Cardiac septum (tissue), 1 donor: ENCODE measurements at regions not wholly inside any gene's neighbourhood (a gene's known extent, or its start where the extent isn't known, plus 50 kb on each side); places are given as distances from the start of the nearest gene placed in this dataset.
"Not testable (repeated sequence)": the region's sequence is repeated elsewhere in the genome, so short reads cannot be mapped to it uniquely, and the experiment has no call there.

ENCODE experiments used
- DNase-seq: peaks from one replicate; pipeline ENCODE4 v3.0.0-alpha.2; 2020; ENCODE audit warnings: low spot score
- intact Hi-C: fragments of 100-400 bp; cut with DNase I; formaldehyde crosslinking; loops from one replicate; pipeline ENCODE4 v1.14.0; 2022
- donor health status: DM: no; HTN: no; CAD: no.

GRCh38 chr7:68074242-68074641 lies 1077.6 kb downstream of the TYW1 start:
- intact Hi-C loops = no loop called here
- no peak for DNase-seq

- no peak for DNase-seq
- intact Hi-C loops = no loop called here
Measured at GRCh38 chr7:68078157-68078710, 1081.6 kb downstream of the TYW1 start.

- intact Hi-C loops, DNase-seq: not testable (repeated sequence)
Measured at GRCh38 chr7:68082066-68082960, 1085.7 kb downstream of the TYW1 start.

- intact Hi-C loops, DNase-seq: not testable (repeated sequence)
Measured at GRCh38 chr7:68082961-68083657, 1086.5 kb downstream of the TYW1 start.

- intact Hi-C loops = no loop called here
- DNase-seq = no peak
Measured at GRCh38 chr7:68087401-68087800, 1090.8 kb downstream of the TYW1 start.

- no peak for DNase-seq
- intact Hi-C loops = no loop called here
Measured at GRCh38 chr7:68088879-68089278, 1092.2 kb downstream of the TYW1 start.

GRCh38 chr7:68090256-68090655 lies 1093.6 kb downstream of the TYW1 start:
- intact Hi-C loops, DNase-seq: not testable (repeated sequence)

GRCh38 chr7:68103319-68103718 lies 1106.7 kb downstream of the TYW1 start:
- no peak for DNase-seq
- intact Hi-C loops = no loop called here

- intact Hi-C loops = no loop called here
- DNase-seq = no peak
Measured at GRCh38 chr7:68107261-68107660, 1110.6 kb downstream of the TYW1 start.

- intact Hi-C loops = no loop called here
- DNase-seq = no peak
Measured at GRCh38 chr7:68107968-68108367, 1111.3 kb downstream of the TYW1 start.

- no peak for DNase-seq
- intact Hi-C loops = no loop called here
Measured at GRCh38 chr7:68109299-68109698, 1112.7 kb downstream of the TYW1 start.

- intact Hi-C loops = no loop called here
- DNase-seq = no peak
Measured at GRCh38 chr7:68119411-68119810, 1122.8 kb downstream of the TYW1 start.

GRCh38 chr7:68121056-68121455 lies 1124.4 kb downstream of the TYW1 start:
- DNase-seq = no peak
- intact Hi-C loops = no loop called here

- intact Hi-C loops = no loop called here
- DNase-seq = no peak
Measured at GRCh38 chr7:68121655-68122054, 1125.0 kb downstream of the TYW1 start.

- DNase-seq = no peak
- intact Hi-C loops = no loop called here
Measured at GRCh38 chr7:68122801-68123200, 1126.2 kb downstream of the TYW1 start.

- intact Hi-C loops = no loop called here
Measured at GRCh38 chr7:68125168-68125567, 1128.5 kb downstream of the TYW1 start.

GRCh38 chr7:68133045-68133444 lies 1136.4 kb downstream of the TYW1 start:
- intact Hi-C loops = no loop called here
- no peak for DNase-seq

More at GRCh38 chr7:68125168-68125567, 1128.5 kb downstream of the TYW1 start:
- DNase-seq = no peak

- intact Hi-C loops = no loop called here
Measured at GRCh38 chr7:68143345-68143744, 1146.7 kb downstream of the TYW1 start.

GRCh38 chr7:68146983-68147382 lies 1150.3 kb downstream of the TYW1 start:
- DNase-seq = no peak
- intact Hi-C loops = no loop called here

More at GRCh38 chr7:68143345-68143744, 1146.7 kb downstream of the TYW1 start:
- no peak for DNase-seq

- intact Hi-C loops = no loop called here
- no peak for DNase-seq
Measured at GRCh38 chr7:68147614-68148238, 1151.1 kb downstream of the TYW1 start.
